CD4-positive, alpha-beta T cell treated with Interleukin-6 at 100 ng/mL for 8 hours (primary cell): ENCODE measurements at regions not wholly inside any gene's neighbourhood (a gene's known extent, or its start where the extent isn't known, plus 50 kb on each side); places are given as distances from the start of the nearest gene placed in this dataset.

Source experiments
- DNase-seq: peaks from one replicate; pipeline ENCODE4 v3.0.0-alpha.2; 2020; ENCODE audit warnings: mixed read lengths, low spot score

GRCh38 chr10:36301539-36301938, 659.4 kb upstream of the FZD8 start:
- no peak for DNase-seq

- DNase-seq = no peak
Measured at GRCh38 chr10:36301139-36301538, 659.0 kb upstream of the FZD8 start.

DNA sequence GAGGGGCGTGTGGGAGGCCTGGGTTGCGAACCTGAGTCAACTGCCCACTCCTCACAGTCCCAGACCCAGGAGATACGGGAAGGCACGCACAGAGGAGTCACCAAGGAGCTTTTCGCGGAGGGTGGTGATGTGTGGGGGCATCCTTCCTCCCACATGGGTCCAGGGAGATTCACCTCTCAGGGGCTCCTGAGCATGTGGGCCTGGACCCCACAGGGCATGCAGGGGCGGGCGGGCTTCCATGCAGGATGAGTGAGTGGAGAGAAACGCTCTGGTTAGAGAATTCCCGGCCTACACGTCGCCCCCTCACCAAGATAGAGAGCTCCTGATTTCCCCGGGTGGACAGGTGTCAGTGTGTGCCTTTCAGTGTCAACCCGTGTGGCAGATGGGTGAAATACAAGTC, 641.7 kb upstream of the FZD8 start:
- no peak for DNase-seq

GRCh38 chr10:36281831-36282331, 639.8 kb upstream of the FZD8 start:
- DNase-seq = no peak

DNA sequence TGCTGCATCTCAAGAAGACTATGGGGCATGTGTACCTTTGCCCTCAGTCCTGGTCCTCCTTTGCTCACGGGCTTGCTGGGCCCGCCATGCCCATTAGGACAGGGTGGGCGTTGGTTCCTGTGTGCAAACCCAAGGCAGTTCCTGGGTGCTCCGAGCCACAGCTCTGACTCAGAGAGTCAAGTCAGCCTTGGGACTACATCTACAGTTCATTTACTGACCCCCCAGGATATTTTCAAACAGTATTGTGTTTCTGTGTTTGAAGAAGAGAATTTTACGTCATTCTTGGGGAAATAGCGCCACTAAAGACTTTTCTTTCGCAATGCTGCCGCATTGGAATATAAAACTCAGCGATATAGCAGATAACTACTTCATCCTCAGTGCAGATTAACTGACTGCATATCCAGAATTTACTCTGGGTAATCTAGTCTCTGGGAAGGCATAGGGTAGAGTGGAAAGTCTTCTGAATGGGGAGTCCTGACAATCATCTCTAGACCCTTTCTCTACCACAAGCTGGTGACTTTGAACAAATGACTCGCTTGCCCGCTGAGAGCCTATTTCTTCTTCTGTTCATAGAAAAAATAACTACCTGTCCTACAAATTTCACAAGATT, 638.9 kb upstream of the FZD8 start:
- DNase-seq = no peak

DNA sequence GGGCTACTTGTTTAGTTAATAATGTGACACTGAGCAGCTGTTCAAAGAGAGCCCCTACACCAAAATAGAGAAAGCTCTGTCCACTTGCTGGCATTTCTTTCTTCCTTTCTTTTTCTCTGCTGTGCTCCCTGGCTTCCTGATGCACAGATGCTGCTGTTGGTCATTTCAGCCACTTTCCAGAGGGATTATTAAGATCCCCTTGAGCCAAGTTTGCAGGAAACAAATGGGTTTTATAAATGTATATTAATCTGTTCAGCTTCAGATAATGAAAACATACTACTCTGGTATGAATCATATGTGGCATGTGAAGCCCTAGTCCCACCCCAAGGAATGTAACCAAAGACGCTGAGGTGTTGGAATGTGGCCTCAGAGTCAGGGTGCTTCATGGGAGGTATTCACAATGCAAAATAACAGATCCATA, 638.2 kb upstream of the FZD8 start:
- no peak for DNase-seq

GRCh38 chr10:36278176-36278575, 636.1 kb upstream of the FZD8 start:
- DNase-seq = no peak

DNA sequence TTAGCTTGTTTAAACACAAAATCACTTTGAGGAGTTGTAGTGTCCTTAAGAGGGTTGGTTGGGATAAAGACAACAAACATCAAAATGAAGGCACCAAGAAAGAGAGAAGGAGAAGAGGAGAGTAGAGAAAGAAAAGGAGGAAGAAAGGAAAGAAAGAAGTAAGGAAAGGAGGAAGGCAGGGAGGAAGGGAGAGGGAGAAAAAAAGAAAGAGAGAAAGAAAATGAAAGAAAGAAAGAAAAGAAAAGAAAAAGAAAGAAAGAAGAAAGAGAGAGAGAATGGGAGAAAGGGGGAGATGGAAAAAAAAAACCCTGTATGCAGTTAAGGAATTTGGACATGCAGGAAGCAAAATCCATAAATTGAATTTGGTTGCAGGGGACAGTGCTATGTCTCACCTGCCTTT, 635.4 kb upstream of the FZD8 start:
- no peak for DNase-seq

DNA sequence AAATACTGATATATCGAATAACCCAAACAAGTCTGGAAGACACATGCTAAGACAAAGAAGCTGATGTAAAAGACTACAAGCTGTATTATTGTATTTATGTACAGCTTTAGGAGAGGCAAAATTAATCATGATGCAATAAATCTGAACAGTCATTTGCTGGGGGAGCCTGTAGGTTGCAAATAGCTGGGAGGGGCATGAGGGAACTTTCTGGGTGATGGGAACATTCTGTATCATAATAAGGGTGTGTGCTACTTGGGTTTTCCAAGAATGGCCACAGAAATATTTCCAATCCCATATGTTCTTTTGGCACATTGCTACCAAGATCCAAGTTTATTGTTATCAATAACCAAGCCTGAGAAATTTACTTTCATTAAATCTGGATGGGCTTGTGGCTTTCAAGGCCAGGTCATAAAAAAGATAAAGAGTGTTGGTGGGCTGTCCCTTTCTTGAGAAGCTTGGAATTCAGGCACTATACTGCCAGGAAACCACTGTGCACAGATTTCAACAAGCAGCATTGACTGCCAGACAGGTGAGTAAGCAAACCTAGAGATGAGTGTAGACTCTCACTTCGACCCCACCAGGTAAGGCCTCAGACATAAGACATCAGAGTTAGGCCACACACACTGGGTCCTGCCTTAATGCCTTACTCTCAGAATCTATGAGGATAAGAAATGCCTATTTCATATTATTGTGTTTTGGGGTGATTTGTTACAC, 629.7 kb upstream of the FZD8 start:
- DNase-seq = no peak

GRCh38 chr10:36269222-36269621, 627.1 kb upstream of the FZD8 start:
- no peak for DNase-seq

GRCh38 chr10:36266923-36267322, 624.8 kb upstream of the FZD8 start:
- no peak for DNase-seq

DNA sequence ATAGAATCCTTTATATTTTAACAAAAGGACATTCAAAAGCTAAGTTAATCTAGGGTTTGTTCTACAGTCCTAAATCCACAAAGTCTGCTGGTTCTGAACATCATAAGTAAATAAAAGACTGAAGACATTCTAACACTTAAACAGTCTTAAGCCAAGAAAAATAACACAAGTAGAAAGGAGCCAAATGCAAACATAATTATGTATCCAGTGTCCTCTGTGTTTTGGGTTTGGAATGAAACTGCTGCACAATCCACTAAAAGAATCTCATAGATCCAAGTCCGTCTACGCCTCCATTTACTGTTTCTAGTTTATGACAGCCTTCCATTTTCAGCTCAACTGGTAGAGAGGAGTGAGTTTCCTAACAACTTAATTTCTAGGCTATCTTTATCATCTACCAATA, 623.6 kb upstream of the FZD8 start:
- no peak for DNase-seq

DNA sequence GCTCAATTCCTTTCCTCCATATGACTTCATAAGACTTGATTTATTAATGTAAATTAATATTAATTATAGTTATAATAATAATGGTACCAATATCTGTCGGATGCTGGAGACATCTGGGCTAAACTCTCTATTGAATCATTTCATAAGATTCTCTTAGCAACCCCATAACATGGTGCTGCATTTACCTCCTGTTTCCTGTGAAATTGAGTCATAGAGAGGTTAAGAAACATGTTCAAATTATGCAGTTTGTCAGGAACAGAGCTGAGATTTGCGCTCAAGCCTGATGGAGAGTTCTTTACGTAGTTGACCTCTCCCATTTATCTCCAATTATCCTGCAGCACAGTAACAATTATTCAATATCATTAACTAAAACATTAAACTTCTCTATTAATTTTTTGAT, 621.8 kb upstream of the FZD8 start:
- no peak for DNase-seq

DNA sequence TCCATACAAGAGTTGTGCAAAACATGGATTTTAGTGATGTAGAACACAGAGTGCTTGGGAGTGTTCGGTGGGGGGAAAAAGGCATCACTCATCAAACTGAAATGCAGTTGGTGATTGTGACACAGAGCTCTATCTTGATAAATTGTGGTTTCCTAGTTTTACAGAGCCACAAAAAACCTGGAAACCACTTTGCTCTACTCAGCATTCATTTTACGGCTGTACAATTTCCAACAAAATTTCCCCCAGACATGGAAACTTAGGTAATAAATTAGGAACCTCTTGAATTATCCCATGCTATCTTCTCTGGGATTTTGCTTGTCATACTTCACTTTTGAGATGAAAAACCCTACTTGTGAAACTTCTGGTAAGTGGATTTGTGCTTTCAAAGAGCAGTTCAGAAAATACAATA, 614.9 kb upstream of the FZD8 start:
- no peak for DNase-seq

- no peak for DNase-seq
Measured at GRCh38 chr10:36256166-36256565, 614.1 kb upstream of the FZD8 start.

- DNase-seq = no peak
Measured at GRCh38 chr10:36254199-36254598, 612.1 kb upstream of the FZD8 start.

DNA sequence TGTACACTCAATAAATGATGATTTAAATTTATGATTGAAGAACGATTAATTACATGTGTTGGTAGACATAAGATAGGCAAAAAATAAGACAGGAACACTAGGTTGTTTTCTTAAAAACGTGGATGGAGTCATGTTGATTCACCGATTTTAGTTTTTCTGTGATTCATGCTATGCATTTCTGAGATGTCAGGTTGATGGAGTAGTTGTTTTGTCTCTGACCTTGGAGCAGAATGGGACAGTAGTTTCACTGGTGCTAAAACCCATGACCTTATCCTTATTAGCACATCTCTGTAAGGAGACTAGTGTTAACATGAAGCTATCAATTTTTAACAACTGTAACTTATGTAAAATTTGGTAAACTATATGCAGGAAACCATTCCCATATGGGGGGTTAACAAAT, 611.6 kb upstream of the FZD8 start:
- DNase-seq = no peak

- no peak for DNase-seq
Measured at GRCh38 chr10:36251068-36251467, 609.0 kb upstream of the FZD8 start.

- DNase-seq = no peak
Measured at GRCh38 chr10:36248304-36248981, 606.3 kb upstream of the FZD8 start.

GRCh38 chr10:36247478-36247877, 605.4 kb upstream of the FZD8 start:
- DNase-seq = no peak

- no peak for DNase-seq
Measured at GRCh38 chr10:36236931-36237330, 594.8 kb upstream of the FZD8 start.

DNA sequence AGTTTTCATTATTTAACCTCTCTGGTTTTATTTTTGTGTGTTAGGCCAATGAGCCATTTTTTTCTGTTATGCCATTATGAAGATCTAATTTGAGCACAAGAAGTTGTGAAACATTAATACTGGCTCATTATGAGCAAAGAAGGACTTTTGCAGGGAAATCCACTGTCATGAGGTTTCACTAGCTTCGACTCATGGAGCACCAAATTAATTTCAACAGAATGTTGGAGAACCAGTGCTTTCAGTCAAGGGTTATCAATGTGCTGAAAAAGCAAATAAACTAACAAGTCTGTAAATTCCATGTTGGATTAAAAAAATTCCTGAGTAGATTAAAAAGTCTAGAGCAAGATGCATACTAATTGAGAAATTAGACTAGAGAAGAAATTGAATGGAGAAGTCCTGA, 594.2 kb upstream of the FZD8 start:
- no peak for DNase-seq

DNA sequence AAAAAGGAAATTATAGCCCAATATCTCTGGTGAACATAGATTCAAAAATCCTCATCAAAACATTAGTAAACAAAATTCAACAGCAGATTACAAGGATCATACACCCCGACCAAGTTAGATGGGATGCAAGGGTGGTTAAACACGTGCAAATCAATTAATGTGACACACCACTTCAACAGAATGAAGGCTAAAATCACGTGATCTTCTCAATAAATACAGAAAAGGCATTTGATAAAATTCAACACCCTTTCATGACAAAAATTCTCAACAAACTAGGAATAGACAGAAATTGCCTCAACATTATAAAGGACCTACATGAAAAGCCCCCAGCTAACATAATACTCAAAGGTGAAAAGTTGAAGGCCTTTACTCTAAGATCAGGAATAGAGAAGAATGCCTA, 590.8 kb upstream of the FZD8 start:
- no peak for DNase-seq
